HL-60 (cell line): ENCODE measurements at regions not wholly inside any gene's neighbourhood (a gene's known extent, or its start where the extent isn't known, plus 50 kb on each side); places are given as distances from the start of the nearest gene placed in this dataset.

ENCODE experiments used
- CTCF ChIP-seq: IDR thresholded peaks from one replicate; pipeline ENCODE4 v1.5.1; 2011; ENCODE audit warnings: low read length, control low read depth, inconsistent platforms; ENCODE audit not compliant: insufficient read depth
- REST ChIP-seq: IDR thresholded peaks from 2 replicates; pipeline ENCODE4 v1.6.1; 2012; ENCODE audit warnings: low read depth; ENCODE audit not compliant: insufficient replicate concordance

- TF ChIP-seq CTCF: no peak
- no peak for TF ChIP-seq REST
These were observed 542.2 kb upstream of the TBL1XR1 start for GRCh38 chr3:177739461-177739860.
